NT2/D1 (cell line): ENCODE measurements at regions not wholly inside any gene's neighbourhood (a gene's known extent, or its start where the extent isn't known, plus 50 kb on each side); places are given as distances from the start of the nearest gene placed in this dataset.

ENCODE experiments used
- YY1 ChIP-seq: IDR thresholded peaks from 2 replicates; pipeline ENCODE4 v1.6.1; 2011; ENCODE audit not compliant: insufficient read length, insufficient read depth
- ZNF274 ChIP-seq: IDR thresholded peaks from 2 replicates; pipeline ENCODE4 v1.6.1; 2011; ENCODE audit warnings: mild to moderate bottlenecking, low read depth, low read length

GRCh38 chr5:35282810-35283209, 52.5 kb upstream of the PRLR start:
- no peak for TF ChIP-seq YY1
- TF ChIP-seq ZNF274, result no peak
